NCI-H1436 (cell line): ENCODE measurements at regions not wholly inside any gene's neighbourhood (a gene's known extent, or its start where the extent isn't known, plus 50 kb on each side); places are given as distances from the start of the nearest gene placed in this dataset.

ENCODE experiments used
- DNase-seq: peaks from one replicate; lab custom pipeline; 2025; lab: John Stamatoyannopoulos, UW

DNA sequence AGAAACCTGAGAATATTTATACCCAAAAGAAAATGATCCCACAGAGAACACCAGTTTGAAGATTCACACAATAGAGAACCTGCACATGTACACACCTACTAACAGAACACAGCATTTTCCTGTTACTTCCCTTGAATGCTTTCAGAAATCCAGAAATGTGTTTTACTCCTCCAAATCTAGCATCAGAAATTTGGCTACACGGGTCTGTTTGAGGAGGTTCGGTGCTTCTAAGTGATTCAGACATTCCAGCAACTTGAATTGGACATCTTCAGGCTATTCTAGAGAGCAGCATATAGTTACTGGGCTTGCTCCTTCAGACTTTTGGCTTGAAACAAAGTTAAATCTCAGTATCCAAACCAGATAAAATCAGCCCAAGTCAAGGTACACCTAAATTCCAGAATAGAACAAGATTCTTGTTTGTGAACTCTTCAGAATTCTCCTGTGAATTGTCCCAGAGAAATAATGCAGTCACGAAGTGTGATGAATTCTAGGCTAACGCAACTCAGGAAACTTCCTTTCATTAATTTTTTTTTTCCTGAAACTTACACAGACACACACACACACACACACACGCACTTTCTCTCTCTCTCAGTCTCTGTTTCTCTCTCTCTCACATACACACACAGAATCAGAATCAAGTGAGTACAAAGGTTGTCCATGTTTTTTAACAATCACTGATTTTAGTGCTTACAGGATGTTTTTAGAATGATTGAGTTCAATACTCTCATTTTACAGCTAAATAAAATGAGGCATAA, 278.4 kb upstream of the SNX7 start:
- no peak for DNase-seq

DNA sequence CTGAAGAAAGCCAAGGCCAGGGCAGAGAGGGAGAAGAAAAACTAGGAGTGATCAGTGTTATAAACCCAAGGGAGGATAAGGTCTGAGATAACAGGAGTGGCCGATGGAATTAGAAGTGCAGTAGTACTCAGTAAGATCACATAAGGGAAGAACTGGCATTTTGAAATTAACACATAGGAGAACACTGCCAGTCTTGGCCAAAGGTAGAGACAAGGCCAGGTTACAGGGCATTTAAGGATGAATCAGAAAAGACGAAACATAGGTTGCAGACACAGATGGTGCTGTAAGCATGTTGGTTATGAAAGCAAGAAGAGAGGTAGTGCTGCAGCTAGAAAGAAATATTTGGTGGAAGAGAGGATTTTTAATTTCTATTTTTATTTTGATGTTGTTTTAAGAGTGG, 278.9 kb upstream of the SNX7 start:
- no peak for DNase-seq

DNA sequence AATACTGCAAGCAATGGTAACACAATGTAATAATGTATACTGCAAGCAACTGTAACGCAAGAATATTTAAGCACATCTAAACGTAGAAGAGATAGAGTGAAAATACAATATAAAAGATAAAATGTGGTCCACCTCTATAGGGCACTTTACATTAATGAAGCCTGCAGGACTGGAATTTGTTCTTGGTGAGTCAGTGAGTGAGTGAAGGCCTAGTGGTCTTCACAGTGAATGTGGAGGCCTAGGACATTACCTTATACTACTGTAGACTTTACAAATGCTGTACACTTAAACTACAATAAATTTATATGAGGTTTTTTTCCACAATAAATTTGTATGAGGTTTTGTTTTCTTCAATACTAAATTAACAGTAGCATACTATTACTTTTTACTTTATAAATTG, 287.4 kb upstream of the SNX7 start:
- no peak for DNase-seq

DNA sequence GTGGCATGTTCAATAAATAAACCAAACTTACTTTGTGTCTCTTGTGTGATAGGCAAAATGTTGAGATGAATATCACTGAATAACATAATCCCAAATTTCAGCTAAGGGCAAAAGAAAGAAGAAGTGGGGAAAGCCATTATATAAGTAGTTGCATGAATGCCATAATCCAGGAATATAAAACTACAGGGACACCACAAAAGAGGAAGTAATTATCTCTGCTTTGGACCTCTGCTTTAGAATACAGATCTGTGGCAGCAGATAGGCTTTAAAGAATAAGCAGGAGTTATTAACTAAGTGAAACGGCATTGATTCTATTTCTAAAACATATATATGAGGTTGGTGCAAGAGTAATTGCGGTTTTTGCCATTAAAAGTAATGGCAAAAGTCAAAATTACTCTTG, 288.5 kb upstream of the SNX7 start:
- no peak for DNase-seq

DNA sequence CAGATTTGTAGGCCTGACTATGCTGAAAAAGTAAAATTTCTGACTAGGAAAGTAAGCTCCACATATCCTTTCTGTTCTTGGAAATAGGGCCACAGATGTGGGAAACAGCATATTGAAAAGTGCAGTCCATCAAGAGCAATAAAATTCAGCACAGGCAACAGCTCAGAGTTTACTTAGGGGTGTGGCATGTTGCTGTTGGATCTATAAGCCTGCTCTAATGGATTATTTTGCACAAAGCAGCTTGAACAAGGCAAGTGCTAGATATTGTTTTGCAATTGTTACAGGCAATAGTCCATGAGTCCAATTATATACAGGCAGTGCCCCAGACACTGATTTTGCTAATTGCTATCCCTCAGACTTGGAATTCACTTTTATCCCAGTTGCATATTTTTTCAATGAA, 289.8 kb upstream of the SNX7 start:
- DNase-seq, result no peak

DNA sequence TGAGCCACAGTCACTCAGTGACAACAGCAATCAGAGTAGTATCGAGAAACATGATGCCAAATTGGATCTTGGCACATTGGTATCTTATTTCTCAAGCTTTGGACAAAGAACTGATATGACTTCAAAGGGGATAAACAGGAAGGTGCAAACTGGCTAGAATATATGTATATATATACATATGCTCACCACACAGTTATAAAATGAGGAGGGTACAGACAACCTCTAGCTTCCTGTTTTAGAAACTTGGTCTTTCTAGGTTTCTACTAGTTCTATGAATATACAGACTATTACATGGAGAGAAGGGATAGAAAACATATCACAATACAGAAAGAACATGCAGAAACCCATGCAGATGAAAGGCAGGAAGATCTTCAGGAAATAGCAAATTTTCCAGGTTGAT, 292.1 kb upstream of the SNX7 start:
- no peak for DNase-seq

DNA sequence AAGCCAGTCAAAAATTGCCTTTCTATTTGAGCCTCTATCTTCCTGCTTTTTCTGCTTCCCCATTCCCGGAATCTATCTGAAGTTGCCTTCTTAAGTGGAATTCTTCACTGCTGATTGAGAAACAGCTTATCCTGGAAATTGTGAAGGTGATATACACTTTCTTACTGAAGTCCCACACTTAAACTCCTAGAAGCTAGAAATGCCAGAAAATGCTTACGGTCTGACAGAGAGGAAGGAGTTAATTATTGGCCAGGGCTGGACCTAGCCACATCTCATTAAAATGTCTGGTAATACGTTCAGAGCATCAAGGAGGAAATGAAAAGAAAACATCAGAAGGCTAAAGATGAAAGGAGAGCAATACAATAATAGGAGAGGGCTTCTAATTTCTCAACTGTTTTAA, 292.5 kb upstream of the SNX7 start:
- DNase-seq, result no peak

- DNase-seq, result no peak
Measured at GRCh38 chr1:98367426-98367825, 294.1 kb upstream of the SNX7 start.

- no peak for DNase-seq
Measured at GRCh38 chr1:98366343-98366742, 295.2 kb upstream of the SNX7 start.

- DNase-seq, result no peak
Measured at GRCh38 chr1:98364544-98364943, 297.0 kb upstream of the SNX7 start.

DNA sequence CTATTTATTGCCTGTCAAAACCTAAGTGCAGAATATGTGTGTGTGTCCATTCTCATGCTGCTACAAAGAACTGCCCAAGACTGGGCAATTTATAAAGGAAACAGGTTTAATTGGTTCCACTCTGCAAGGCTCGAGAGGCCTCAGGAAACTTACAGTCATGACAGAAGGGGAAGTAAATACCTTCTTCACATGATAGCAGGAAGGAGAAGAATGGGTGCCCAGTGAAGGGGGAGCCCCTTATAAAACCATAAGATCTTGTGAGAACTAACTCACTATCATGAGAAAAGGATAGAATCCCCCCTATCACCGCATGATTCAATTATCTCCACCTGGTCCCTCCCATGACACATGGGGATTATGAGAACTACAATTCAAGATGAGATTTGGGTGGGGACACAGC, 300.7 kb upstream of the SNX7 start:
- DNase-seq, result no peak

DNA sequence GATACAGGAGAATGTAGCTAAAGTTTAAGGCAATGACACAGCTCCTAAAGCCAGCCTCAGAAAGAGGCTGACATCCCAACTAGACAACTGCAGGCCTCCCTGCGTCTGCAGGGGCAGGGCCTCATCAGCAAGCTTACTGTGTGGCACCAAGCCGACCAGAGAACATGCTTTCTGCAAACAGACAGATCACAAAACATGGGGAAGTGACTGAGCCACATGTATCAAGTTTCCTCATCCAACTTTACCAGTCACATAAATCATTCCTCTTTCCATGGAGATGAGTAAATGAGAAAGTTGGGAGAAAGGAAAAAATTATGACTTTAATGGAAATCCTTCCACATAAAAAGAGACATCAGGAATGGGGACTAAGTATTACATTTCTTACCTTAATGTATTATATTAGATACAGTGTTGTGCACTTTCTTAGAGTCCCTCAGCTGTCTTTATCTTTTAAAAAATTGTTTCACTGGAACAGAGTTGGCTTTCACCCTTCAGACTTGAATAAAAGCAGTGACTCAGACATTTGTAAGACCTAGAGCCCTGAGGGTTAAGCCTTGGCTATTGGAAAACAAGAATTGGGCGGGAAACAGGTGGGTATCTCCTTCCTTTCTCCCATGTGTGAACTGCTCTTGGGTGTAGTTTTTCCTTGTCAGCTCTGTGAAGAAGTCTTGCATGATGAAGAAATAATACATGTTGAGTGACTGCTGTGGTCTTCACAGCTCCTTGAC, 305.7 kb upstream of the SNX7 start:
- DNase-seq, result no peak

- no peak for DNase-seq
Measured at GRCh38 chr1:98352378-98352777, 309.1 kb upstream of the SNX7 start.

GRCh38 chr1:98351561-98351960, 310.0 kb upstream of the SNX7 start:
- no peak for DNase-seq

DNA sequence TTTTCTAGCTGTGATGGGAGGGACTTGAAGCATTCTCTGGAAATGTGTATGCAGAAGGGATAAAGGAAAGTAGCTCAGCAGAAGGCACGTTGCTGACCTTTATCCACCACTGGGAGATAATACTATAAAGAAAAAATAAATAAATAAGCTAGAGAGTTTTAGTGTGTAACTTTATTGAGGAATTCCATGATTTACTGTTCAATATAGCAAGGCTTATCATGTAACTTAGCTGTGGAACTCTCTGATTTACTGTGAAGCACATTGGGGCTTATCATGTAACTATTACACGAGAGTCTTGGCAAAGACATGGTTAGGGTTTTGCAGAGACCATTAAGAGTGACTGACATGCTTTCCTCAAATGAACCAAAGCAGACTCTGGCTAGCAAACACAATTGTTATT, 316.1 kb upstream of the SNX7 start:
- no peak for DNase-seq

- DNase-seq, result no peak
Measured at GRCh38 chr1:98344731-98345130, 316.8 kb upstream of the SNX7 start.

- no peak for DNase-seq
Measured at GRCh38 chr1:98342566-98342965, 319.0 kb upstream of the SNX7 start.

- no peak for DNase-seq
Measured at GRCh38 chr1:98340511-98340910, 321.0 kb upstream of the SNX7 start.

- no peak for DNase-seq
Measured at GRCh38 chr1:98336472-98337083, 324.9 kb upstream of the SNX7 start.

GRCh38 chr1:98333936-98334335, 327.6 kb upstream of the SNX7 start:
- DNase-seq, result no peak

- DNase-seq, result no peak
Measured at GRCh38 chr1:98333406-98333805, 328.1 kb upstream of the SNX7 start.

DNA sequence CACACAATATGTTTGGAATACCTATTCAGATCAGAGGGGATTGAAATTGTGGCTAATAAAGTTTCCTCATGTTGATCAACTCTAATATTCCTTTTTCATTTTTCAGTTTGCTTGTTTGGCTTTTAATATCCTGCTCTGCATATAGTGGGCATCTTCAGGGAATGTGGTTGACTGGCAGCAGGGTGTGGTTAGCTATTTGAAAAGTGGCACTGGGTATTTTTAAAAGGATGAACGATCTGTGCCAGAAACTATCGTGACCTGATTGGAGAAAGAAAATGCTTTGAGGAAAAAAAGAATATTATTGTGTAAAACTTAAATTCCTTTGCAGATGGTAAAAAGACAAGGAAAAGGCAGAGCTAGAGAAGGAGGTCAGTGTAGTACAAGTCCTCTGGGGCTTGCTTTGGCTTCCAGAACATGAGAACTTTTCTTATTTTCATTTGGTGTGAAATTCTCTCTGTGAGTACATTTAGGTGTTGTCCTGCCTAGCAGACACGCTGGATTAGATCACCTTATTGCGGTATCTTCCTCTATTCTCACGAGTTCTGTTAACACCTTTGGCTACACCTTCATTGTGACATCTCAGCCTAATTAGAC, 329.7 kb upstream of the SNX7 start:
- no peak for DNase-seq

DNA sequence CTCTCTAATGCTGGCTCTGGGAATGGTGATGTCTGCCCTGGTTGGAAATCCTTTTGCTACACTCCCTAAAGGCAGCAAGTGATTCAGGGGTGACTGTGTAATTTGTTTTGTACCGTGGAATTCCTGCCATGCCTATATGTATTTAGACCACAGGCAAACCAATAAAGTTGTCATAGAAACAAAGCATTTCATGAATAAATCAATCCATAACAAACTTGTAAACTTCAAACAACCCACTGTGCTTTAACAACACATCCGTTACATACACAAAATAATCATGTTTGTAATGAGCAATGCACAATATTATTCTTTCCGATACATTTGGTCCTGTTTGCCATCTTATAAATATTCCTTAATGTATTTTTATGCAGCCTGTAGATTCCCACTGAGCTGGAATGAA, 330.3 kb upstream of the SNX7 start:
- DNase-seq, result no peak
